K562 (cell line): ENCODE measurements at regions not wholly inside any gene's neighbourhood (a gene's known extent, or its start where the extent isn't known, plus 50 kb on each side); places are given as distances from the start of the nearest gene placed in this dataset.

Experiments used
- FOSL1 ChIP-seq: fragments of 200-800 bp; sonication (Bioruptor generic); conservative IDR thresholded peaks from 2 replicates; pipeline ENCODE4 v1.6.1; 2016; ENCODE audit warnings: missing genetic modification characterization, missing compliant biosample characterization
- KLF10 ChIP-seq: fragments of 250-450 bp; sonication (Bioruptor Pico); IDR thresholded peaks from 2 replicates; pipeline ENCODE4 v1.6.1; 2021; ENCODE audit warnings: matching md5 sums
- KLF6 ChIP-seq: fragments of 250-450 bp; sonication (Bioruptor Pico); IDR thresholded peaks from 2 replicates; pipeline ENCODE4 v1.4.0; 2020; ENCODE audit warnings: mild to moderate bottlenecking, moderate library complexity, borderline replicate concordance
- NONO ChIP-seq, 2 experiments: fragments of 200-400 bp in 1 of 2; fragments of 450-650 bp in 1 of 2; formaldehyde crosslinking in 1 of 2; IDR thresholded peaks; 2 replicates each; pipeline ENCODE4 v1.6.1; 2017; ENCODE audit warnings: low read depth in 2 of 2, mild to moderate bottlenecking in 2 of 2, moderate library complexity in 2 of 2, low read length in 1 of 2
- REST ChIP-seq, 2 experiments: fragments of 450-650 bp; formaldehyde crosslinking in 1 of 2; IDR thresholded peaks; 2 replicates each; pipeline versions ENCODE4 v1.4.0 to v1.6.1; 2014 to 2020; ENCODE audit warnings: mild to moderate bottlenecking in 2 of 2, borderline replicate concordance in 1 of 2, low read depth in 1 of 2
- STAT5B ChIP-seq: fragments of 250-450 bp; sonication (Bioruptor Pico); IDR thresholded peaks from 2 replicates; pipeline ENCODE4 v1.8.0; 2021; ENCODE audit warnings: mild to moderate bottlenecking, inconsistent platforms
- TAL1 ChIP-seq: fragments of 450-650 bp; IDR thresholded peaks from 2 replicates; pipeline ENCODE4 v1.6.1; 2016; ENCODE audit warnings: mild to moderate bottlenecking
- ZFP1 ChIP-seq: fragments of 450-650 bp; formaldehyde crosslinking; IDR thresholded peaks from 2 replicates; pipeline ENCODE4 v1.4.0; 2020; ENCODE audit warnings: mild to moderate bottlenecking, mixed read lengths
- ZFX ChIP-seq: sonication (generic); formaldehyde crosslinking; IDR thresholded peaks from 2 replicates; pipeline ENCODE4 v1.8.0; 2022; ENCODE audit warnings: mild to moderate bottlenecking, missing genetic modification reagents, moderate library complexity
- ZHX1 ChIP-seq: fragments of 150-350 bp; conservative IDR thresholded peaks from 2 replicates; pipeline ENCODE4 v1.6.1; 2014; ENCODE audit warnings: low read length
- ZNF184 ChIP-seq: sonication (generic); formaldehyde crosslinking; IDR thresholded peaks from 2 replicates; pipeline ENCODE4 v1.5.0; 2020; ENCODE audit warnings: missing genetic modification reagents
- ZNF511 ChIP-seq: sonication (generic); formaldehyde crosslinking; IDR thresholded peaks from 2 replicates; pipeline ENCODE4 v1.8.0; 2022; ENCODE audit warnings: mild to moderate bottlenecking, missing genetic modification reagents
- TF ChIP-seq, protein P1 (sequence below): sonication (generic); formaldehyde crosslinking; IDR thresholded peaks from 2 replicates; pipeline ENCODE4 v1.8.1; 2022; ENCODE audit warnings: missing genetic modification reagents

DNA sequence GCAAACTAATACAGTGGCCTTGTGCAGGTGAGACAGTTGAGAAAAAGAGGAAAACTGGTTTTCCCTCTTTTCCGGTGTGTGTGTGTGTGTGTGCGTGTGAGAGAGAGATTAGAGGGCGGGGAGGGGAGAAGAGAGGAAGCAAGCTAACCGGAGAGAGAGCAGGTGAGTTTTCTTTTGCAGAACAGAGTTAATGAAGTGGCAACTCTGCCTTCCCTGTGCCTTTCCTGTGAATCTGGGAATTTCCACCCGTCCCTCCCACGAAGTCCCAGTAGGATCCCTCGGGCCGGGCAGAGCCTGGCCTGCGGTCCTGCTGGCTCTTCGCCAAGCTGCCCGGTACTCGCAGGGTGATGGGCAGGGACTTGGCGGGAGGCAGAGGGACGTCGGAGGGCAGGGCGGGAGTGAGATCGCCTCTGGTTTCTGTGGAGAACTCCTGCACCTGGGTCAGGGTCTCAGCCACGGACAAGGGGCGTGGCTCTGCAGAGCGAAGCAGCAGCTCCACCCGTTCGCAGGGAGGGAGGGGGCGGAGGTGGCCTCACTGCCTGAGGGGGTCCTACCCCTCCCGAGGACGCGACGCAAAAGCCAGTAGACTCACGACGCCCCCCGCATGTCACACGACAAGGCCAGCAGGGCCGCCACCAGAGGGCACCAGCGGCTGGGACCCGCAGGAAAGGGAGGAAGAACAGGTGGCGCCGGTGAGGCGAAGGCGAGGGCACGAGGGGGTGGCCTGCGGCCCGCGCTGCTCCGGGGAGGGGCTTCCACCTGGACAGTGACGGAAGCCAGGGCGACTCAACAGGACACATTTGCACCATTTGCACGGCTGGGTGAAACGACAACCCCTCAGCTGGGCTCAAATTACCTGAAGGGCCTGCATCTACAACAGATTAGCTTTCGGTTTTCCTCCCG, 51.2 kb upstream of the RNF182 start (continued):
- peak; percentile 59; the same call in 1 of the 2 replicates for TF ChIP-seq REST (IDR thresholded peaks at IDR 0.05; ENCODE audit: borderline replicate concordance)
- no peak for TF ChIP-seq REST (CRISPR knock-in tag; IDR thresholded peaks at IDR 0.05; ENCODE audit: low read depth)
- TF ChIP-seq ZFP1 (CRISPR knock-in tag): no peak
- TF ChIP-seq, protein P1, sequence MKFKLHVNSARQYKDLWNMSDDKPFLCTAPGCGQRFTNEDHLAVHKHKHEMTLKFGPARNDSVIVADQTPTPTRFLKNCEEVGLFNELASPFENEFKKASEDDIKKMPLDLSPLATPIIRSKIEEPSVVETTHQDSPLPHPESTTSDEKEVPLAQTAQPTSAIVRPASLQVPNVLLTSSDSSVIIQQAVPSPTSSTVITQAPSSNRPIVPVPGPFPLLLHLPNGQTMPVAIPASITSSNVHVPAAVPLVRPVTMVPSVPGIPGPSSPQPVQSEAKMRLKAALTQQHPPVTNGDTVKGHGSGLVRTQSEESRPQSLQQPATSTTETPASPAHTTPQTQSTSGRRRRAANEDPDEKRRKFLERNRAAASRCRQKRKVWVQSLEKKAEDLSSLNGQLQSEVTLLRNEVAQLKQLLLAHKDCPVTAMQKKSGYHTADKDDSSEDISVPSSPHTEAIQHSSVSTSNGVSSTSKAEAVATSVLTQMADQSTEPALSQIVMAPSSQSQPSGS: peak; percentile 86
- 0 out of 2 replicates have a peak, but pooled peaks have one; percentile 24 for TF ChIP-seq FOSL1
- 0 out of 4 replicates have a peak, but pooled peaks of 1 of the 2 experiments have one; percentile 47 for TF ChIP-seq NONO (IDR thresholded peaks at IDR 0.05; ENCODE audit: low read depth in 2 of 2, low read length in 1 of 2)
- no peak for TF ChIP-seq KLF10 (CRISPR knock-in tag)
- TF ChIP-seq TAL1: peak; percentile 15; the same call in 1 of the 2 replicates
- no peak for TF ChIP-seq KLF6 (CRISPR knock-in tag)
- peak; percentile 100 for TF ChIP-seq ZNF511 (CRISPR knock-in tag)
- peak; percentile 96 for TF ChIP-seq ZFX
- TF ChIP-seq ZHX1: no peak
- TF ChIP-seq ZNF184 (CRISPR knock-in tag): no peak
- TF ChIP-seq STAT5B (CRISPR knock-in tag): no peak
